HPDE6-E6E7 (cell line): ENCODE measurements at regions not wholly inside any gene's neighbourhood (a gene's known extent, or its start where the extent isn't known, plus 50 kb on each side); places are given as distances from the start of the nearest gene placed in this dataset.
"Not testable (repeated sequence)": the region's sequence is repeated elsewhere in the genome, so short reads cannot be mapped to it uniquely, and the experiment has no call there.

Source experiments
- DNase-seq: peaks from one replicate; pipeline ENCODE4 v3.0.0; 2011; ENCODE audit warnings: missing footprints; ENCODE audit errors: extremely low spot score

GRCh38 chr6:27190126-27190525 lies 57.4 kb upstream of the PRSS16 start:
- DNase-seq = no peak

DNA sequence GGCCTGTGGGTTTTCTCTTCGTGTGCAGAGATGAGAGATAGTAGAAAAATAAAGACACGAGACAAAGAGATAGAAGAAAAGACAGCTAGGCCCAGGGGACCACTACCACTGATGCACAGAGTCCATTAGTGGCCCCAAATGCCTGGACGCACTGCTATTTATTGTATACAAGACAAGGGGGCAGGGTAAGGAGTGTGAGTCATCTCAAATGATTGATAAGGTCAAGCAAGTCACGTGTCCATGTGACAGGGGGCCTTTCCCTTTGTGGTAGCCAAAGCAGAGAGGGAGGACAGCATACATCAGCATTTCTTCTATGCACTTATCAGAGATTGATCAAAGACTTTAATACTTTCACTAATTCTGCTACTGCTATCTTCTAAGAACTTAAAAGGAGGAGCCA lies 53.0 kb upstream of the PRSS16 start:
- DNase-seq = not testable (repeated sequence)

DNA sequence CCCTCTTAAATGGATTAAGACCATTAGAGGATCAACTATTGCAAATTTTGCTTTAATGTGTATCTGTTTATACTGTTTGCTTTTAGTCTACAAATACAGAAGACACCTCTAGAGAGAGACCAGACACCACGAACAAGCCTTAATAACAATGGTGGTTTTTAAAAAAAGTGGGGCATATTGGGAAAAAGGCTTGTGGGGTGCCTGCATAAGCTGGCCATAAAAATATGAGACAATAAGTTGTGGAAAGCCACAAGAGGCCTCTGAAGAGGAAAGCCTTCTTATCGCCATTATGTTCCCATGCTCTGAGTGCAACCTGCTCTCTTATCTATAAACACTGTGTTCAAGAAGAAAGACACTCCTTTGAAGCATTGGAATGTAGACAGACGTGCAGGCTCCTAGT lies 52.0 kb upstream of the PRSS16 start:
- DNase-seq = not testable (repeated sequence)
